Tibial artery (tissue), 4 donors: ENCODE measurements at regions not wholly inside any gene's neighbourhood (a gene's known extent, or its start where the extent isn't known, plus 50 kb on each side); places are given as distances from the start of the nearest gene placed in this dataset.

Experiments
- DNase-seq, 2 donors: peaks; one replicate each; pipeline ENCODE4 v3.0.0-alpha.2; 2019
- H3K27ac ChIP-seq, 2 donors: fragments of 200-600 bp; sonication (generic) in 1 of 2; 1 replicate in 1 of 2; 2 replicates in 1 of 2; pipeline ENCODE4 v1.5.1; 2018 to 2019; ENCODE audit warnings: mild to moderate bottlenecking in 1 of 2
- H3K27me3 ChIP-seq, 2 donors: fragments of 200-600 bp; sonication (generic) in 1 of 2; one replicate each; pipeline versions ENCODE4 v1.5.1 to v1.6.0; 2016 to 2019
- H3K36me3 ChIP-seq, 3 donors: fragments of 200-600 bp; sonication (generic) in 2 of 3; one replicate each; pipeline ENCODE4 v1.5.1; 2016 to 2019; ENCODE audit warnings: mild to moderate bottlenecking in 2 of 3
- H3K4me1 ChIP-seq, 4 donors: fragments of 200-600 bp; sonication (generic) in 2 of 4; 1 replicate in 3 of 4; 2 replicates in 1 of 4; pipeline ENCODE4 v1.5.1; 2016 to 2019
- H3K4me3 ChIP-seq, 2 donors: fragments of 200-600 bp; sonication (generic) in 1 of 2; 1 replicate in 1 of 2; 2 replicates in 1 of 2; pipeline ENCODE4 v1.5.1; 2018 to 2019; ENCODE audit warnings: mild to moderate bottlenecking in 2 of 2
- H3K9me3 ChIP-seq, 3 donors: fragments of 200-600 bp; sonication (generic) in 1 of 3; one replicate each; pipeline ENCODE4 v1.5.1; 2016 to 2019
- intact Hi-C: fragments of 100-400 bp; cut with DNase I; formaldehyde crosslinking; loops from one replicate; pipeline ENCODE4 v1.15.0; 2023; ENCODE audit warnings: low total_unique reads
- TF ChIP-seq, protein P1 (sequence below), 2 experiments: fragments of 200-600 bp in 1 of 2; fragments of 450-650 bp in 1 of 2; IDR thresholded peaks; one replicate each; pipeline ENCODE4 v1.5.1; 2017 to 2019; ENCODE audit warnings: antibody characterized with exemption in 2 of 2, mild to moderate bottlenecking in 1 of 2, moderate library complexity in 1 of 2

DNA sequence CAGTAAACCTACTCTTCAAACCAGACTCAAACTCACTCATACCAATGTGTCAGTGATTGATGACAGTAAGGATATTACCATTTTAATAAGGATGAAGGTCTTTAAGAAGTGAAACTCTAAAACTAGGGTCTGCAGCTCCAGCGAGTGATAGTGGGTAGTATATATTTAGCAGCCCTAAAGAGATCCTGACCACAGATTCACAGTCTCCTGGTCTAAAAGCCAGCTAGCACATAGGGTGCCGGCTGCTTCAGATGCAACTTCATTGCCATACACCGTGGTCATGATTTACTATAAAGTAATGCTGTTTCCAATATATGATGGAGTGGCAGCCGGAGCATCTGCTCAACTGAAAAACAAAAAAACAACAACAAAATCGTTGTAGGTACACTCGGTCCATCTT is 99.6 kb upstream of the MDM1 start:
- Histone ChIP-seq H3K36me3 (no peaks in the 10 kb centered on the region), H3K27me3 (no peaks in the 10 kb centered on the region), H3K9me3 (no peaks in the 10 kb centered on the region), H3K4me3 (no peak overlapping the region), H3K27ac (no peak overlapping the region), H3K4me1 (no peaks in the 10 kb centered on the region)
- no peak for DNase-seq
- intact Hi-C loops, result no loop called here
- TF ChIP-seq, protein P1, sequence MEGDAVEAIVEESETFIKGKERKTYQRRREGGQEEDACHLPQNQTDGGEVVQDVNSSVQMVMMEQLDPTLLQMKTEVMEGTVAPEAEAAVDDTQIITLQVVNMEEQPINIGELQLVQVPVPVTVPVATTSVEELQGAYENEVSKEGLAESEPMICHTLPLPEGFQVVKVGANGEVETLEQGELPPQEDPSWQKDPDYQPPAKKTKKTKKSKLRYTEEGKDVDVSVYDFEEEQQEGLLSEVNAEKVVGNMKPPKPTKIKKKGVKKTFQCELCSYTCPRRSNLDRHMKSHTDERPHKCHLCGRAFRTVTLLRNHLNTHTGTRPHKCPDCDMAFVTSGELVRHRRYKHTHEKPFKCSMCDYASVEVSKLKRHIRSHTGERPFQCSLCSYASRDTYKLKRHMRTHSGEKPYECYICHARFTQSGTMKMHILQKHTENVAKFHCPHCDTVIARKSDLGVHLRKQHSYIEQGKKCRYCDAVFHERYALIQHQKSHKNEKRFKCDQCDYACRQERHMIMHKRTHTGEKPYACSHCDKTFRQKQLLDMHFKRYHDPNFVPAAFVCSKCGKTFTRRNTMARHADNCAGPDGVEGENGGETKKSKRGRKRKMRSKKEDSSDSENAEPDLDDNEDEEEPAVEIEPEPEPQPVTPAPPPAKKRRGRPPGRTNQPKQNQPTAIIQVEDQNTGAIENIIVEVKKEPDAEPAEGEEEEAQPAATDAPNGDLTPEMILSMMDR (IDR thresholded peaks at IDR 0.05), result no peak

DNA sequence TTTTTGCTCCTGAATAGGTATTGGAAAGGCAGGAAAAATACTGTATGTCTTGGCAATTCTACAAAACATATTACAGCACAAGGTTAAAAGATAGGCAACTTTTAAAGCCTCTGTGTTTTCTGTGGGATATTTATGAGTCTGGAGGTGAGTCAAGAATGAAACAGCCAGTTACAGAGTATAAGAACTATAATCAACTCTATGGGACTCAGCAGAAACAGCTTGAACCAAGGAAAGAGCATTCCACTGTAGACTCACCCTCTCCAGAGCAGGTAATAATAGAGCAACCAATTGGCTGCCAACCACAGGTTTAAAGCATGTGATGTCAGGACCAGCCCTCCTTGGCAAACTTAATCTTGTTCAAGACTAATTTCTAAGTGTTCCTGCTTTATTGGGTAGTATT is 100.5 kb upstream of the MDM1 start:
- Histone ChIP-seq H3K4me3 (no peak overlapping the region), H3K4me1 (no peaks in the 10 kb centered on the region), H3K9me3 (no peaks in the 10 kb centered on the region), H3K27ac (no peak overlapping the region), H3K36me3 (no peaks in the 10 kb centered on the region), H3K27me3 (no peaks in the 10 kb centered on the region)
- DNase-seq, result no peak
- TF ChIP-seq, protein P1 (IDR thresholded peaks at IDR 0.05), result no peak
- intact Hi-C loops, result no loop called here

DNA sequence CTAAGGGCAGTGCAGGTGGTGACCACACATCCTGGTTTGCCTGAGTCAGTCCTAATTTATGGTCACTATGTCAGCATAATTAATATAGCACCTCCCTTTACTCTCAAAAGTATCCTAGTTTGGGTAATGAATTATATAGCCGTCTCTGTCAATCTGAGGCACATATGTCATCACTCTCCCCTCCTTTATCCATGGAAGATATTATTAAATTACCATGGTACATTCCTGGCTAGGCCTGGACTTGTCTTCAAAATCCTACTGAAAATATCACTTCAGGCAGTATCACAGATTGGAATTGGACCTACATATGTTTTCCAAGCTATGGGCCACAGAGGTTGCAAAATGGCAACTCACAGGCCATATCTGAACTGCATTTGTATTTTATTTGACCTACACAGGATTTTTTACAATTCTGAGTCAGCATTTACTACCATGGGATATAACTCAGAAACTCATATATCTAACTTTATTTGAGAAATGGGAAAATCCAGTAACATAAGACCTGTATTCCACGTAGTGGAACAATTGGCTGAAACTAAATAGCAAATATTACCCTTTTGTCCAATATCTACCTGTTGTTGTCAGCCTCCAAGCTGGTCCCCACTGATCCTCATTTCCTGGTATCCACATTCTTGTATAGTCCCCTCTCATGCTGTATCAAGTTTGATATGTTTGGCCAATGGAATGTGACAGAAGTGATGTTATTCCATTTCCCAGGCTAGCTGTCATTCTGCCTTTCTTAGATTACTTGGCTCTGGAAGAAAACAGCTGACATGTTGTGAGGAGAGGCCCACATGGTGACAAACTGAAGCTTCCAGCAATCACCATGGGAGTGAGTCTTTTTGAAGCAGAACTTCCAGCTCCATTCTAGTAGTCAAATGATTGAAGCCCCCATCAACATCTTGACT is 102.5 kb upstream of the MDM1 start:
- H3K27me3 ChIP-seq, result no peaks in the 10 kb centered on the region
- no peak overlapping the region for H3K4me3 ChIP-seq
- no peak for DNase-seq
- TF ChIP-seq, protein P1 (IDR thresholded peaks at IDR 0.05), result no peak
- no peak overlapping the region for H3K27ac ChIP-seq
- no peaks in the 10 kb centered on the region for H3K9me3 ChIP-seq
- intact Hi-C loops, result no loop called here
- H3K36me3 ChIP-seq, result no peaks in the 10 kb centered on the region
- no peaks in the 10 kb centered on the region for H3K4me1 ChIP-seq

DNA sequence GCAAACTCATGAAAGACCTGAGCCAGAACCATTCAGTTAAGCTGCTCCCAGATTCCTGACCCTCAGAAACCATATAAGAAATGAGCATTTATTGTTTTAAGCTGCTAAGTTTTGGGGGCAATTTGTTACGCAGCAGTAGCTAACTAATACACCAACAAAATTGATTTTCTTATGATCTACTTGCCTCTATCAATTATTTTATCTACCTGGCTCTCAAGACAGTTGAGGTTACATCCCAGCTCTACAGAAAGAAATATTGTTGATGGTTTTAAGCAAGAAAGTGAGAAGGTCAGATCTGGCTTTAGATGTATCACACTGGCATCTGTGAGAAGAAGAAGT is 103.1 kb upstream of the MDM1 start:
- Histone ChIP-seq H3K4me3 (no peak overlapping the region), H3K36me3 (no peaks in the 10 kb centered on the region), H3K27me3 (no peaks in the 10 kb centered on the region), H3K27ac (no peak overlapping the region), H3K4me1 (no peaks in the 10 kb centered on the region), H3K9me3 (no peaks in the 10 kb centered on the region)
- no peak for DNase-seq
- intact Hi-C loops, result no loop called here
- TF ChIP-seq, protein P1 (IDR thresholded peaks at IDR 0.05), result no peak

DNA sequence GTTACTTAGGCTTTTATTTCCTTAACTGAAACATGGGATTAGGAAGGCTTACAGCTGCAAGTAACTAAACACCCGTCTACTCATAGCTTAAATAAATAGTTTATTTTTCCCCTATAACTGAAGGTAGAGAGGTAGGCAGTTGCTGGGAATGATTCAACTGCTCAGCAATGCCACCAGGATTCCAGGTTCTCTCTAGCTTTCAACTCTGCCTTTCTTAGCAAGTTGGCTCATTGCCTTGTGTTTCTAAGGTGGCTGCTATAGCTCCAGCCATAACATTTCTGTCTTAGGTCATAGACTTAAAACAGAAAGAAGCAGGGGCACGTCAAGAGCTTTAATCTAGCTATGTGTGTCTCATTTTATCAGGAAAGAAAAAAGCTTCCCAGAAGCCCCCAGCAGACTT is 103.7 kb upstream of the MDM1 start:
- intact Hi-C loops, result no loop called here
- no peaks in the 10 kb centered on the region for H3K27me3 ChIP-seq
- TF ChIP-seq, protein P1 (IDR thresholded peaks at IDR 0.05), result no peak
- H3K4me3 ChIP-seq, result no peak overlapping the region
- no peak overlapping the region for H3K27ac ChIP-seq
- H3K36me3 ChIP-seq, result no peaks in the 10 kb centered on the region
- no peaks in the 10 kb centered on the region for H3K4me1 ChIP-seq
- H3K9me3 ChIP-seq, result no peaks in the 10 kb centered on the region
- no peak for DNase-seq
